HG02610 (cell line): ENCODE measurements at regions not wholly inside any gene's neighbourhood (a gene's known extent, or its start where the extent isn't known, plus 50 kb on each side); places are given as distances from the start of the nearest gene placed in this dataset.

ENCODE experiments used
- ATAC-seq: cut with Tn5 transposase; IDR thresholded peaks from one replicate; pipeline ENCODE4 v1.9.1; 2021; ENCODE audit warnings: mild to moderate bottlenecking, moderate library complexity; ENCODE audit not compliant: unreplicated experiment

GRCh38 chr10:3229815-3230214, 57.2 kb upstream of the PITRM1 start:
- ATAC-seq = no peak

DNA sequence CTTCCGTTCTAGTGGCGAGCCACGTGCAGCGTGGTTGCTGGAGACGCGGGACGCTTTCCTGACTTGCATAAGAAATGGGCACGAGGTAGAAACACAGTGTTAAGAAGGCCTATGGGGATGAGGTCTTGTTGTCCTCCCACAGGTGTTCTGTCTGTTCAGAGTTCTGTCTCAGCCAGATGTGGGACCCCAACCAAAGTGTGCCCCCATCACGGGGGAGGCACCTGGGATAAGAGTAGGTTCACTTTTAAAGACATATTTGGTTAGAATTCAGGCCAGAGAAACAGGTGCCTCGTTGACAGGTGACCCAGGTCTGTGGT, 56.0 kb upstream of the PITRM1 start:
- no peak for ATAC-seq

DNA sequence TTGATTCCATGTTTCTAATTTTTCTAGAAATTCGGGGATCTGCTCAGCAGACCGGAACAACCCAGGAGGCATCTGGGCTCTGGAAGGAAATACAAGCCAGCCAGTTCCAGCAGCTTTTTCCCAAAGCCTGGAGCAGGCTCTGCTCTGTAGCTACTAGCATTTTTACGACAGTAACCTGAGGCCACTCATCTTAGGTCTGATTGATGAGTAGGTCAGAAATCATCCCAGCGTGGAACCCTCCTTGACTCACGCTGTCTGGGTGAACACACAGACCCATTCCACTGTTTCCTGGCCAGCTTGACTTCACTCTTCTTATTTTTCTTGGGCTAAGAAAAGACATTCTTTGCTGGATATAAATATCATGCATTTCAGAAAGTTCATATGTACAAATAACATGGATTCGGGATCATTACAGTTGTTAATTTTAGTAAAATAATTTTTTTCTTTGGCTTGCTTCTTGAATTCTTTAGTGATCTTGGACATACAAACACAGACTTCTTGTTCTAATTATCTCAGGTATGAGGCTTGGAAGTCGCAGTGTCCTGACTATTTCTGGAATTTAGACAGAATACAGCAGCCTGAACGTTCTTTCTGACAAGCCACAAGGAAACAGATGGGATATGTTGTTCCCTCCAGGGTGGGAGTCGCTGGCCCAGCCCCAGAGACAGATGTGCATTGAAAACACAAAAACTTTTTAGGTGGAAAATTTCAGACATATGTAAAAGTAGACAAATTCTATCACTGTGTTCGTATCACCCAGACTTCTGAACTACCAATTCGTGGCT, 54.6 kb upstream of the PITRM1 start:
- no peak for ATAC-seq

DNA sequence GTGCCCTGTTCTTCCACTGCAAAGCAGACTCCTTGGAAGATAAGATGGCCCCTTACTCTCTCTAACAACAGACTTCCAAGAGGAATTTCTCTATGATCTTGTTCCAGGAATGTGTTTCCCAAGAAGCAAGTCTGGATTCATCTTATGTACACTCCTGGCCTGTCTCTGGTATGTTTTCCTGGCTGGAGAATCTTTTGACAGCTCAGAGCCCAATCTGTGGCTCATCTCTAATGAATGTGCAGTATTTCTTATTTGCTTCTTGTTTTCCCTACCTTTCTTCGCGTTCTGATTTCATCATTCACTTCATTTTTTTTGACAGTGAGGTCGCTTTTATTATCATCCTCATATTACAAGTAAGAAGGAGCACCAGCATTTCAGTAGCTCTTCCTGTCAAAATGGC, 53.0 kb upstream of the PITRM1 start:
- ATAC-seq = no peak

DNA sequence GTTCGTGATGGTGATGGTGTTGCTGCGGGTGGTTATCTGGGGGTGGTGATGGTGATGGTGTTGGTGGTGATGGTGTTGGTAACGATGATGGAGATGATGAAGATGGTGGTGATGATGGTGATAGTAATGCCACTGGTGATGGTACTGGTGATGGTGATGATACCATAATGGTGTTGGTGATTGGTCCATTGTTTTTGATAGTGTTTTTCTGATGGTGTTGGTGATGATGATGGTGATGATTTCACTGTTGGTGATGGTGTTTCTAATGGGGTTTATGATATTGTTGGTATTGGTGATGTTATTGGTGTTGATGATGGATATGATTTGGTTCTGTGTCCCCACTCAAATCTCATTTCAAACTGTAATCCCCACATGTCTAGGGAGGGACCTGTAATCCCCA, 51.7 kb upstream of the PITRM1 start:
- ATAC-seq = no peak

DNA sequence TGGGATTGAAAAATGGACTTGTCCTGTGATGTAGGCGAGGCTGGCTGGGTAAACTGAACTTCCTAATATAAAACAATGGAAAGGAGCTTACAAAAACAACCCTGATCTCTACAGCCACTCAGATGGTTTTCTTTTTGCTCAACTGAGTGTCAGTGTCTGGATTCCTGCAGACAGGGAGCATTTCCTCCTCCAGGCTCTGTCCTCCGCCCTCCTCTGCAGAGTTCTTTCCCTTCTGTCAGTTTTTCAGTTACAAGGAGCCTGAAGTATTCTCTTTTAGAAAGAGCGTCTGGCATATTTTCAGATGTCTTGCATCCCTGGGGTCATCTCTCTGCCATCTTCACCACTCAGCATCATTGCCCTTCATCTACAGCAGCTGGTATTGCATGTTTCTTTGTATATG, 50.0 kb upstream of the PITRM1 start:
- no peak for ATAC-seq
